ENCODE measurements at regions not wholly inside any gene's neighbourhood (a gene's known extent, or its start where the extent isn't known, plus 50 kb on each side); places are given as distances from the start of the nearest gene placed in this dataset.

GRCh38 chr13:106996867-106997618 lies 429.1 kb upstream of the ARGLU1 start:
- no peak overlapping the region for H4K91ac ChIP-seq (ENCODE audit: low read length)
- no peaks in the 10 kb centered on the region for H3K79me1 ChIP-seq (replicated peaks; ENCODE audit: low read length, poor library complexity, severe bottlenecking)
- H2BK15ac ChIP-seq (ENCODE audit: low read depth, poor library complexity, severe bottlenecking), result no peak overlapping the region
- no peak for DNase-seq
- H3K9me3 ChIP-seq (ENCODE audit: control insufficient read depth, low read length), result no peaks in the 10 kb centered on the region
- H3K9ac ChIP-seq (ENCODE audit: low read length), result no peak overlapping the region
- H3K36me3 ChIP-seq (ENCODE audit: control insufficient read depth in 1 of 2, insufficient read depth in 2 of 2, low read depth in 1 of 2, low read length in 2 of 2), result no peaks in the 10 kb centered on the region
- H2AK5ac ChIP-seq (ENCODE audit: low read length, severe bottlenecking), result no peak overlapping the region
- H2BK5ac ChIP-seq (ENCODE audit: low read depth, low read length, poor library complexity, severe bottlenecking), result no peak overlapping the region
- no peak overlapping the region for H3K23ac ChIP-seq (ENCODE audit: low read length in 2 of 2)
- WGBS, result 89% methylated on average over 2 of the region's 2 CpGs
- H3K18ac ChIP-seq (ENCODE audit: low read depth in 1 of 2, low read length in 2 of 2), result no peak overlapping the region
- H4K8ac ChIP-seq (ENCODE audit: low read length), result no peak overlapping the region
- no peak overlapping the region for H2BK12ac ChIP-seq (ENCODE audit: low read length in 2 of 2)
- H3K4me1 ChIP-seq (ENCODE audit: control insufficient read depth, insufficient read depth, low read depth, low read length), result no peaks in the 10 kb centered on the region
- H3K27ac ChIP-seq (ENCODE audit: low read length, poor library complexity, severe bottlenecking), result no peak overlapping the region
- H3K4ac ChIP-seq (ENCODE audit: low read depth in 1 of 2, low read length in 2 of 2), result no peak overlapping the region
- no peak overlapping the region for H3K4me2 ChIP-seq (ENCODE audit: low read length, poor library complexity, severe bottlenecking)
- H3K27me3 ChIP-seq (ENCODE audit: control insufficient read depth in 1 of 2, insufficient read depth in 1 of 2, low read length in 2 of 2), result no peaks in the 10 kb centered on the region
- H2BK120ac ChIP-seq (ENCODE audit: low read depth, low read length), result no peak overlapping the region
- no peak overlapping the region for H3K4me3 ChIP-seq (ENCODE audit: insufficient read depth in 1 of 2, low read depth in 1 of 2, low read length in 2 of 2)
- H3K14ac ChIP-seq (ENCODE audit: low read length in 2 of 2), result no peak overlapping the region
- no peak overlapping the region for H2AFZ ChIP-seq (ENCODE audit: low read depth, low read length)

- no peak overlapping the region for H4K91ac ChIP-seq (ENCODE audit: low read length)
- no peak overlapping the region for H4K8ac ChIP-seq (ENCODE audit: low read length)
- H2AK5ac ChIP-seq (ENCODE audit: low read length, severe bottlenecking), result no peak overlapping the region
- H2BK12ac ChIP-seq (ENCODE audit: low read length in 2 of 2), result no peak overlapping the region
- H3K79me1 ChIP-seq (replicated peaks; ENCODE audit: low read length, poor library complexity, severe bottlenecking), result no peaks in the 10 kb centered on the region
- no peak overlapping the region for H2BK120ac ChIP-seq (ENCODE audit: low read depth, low read length)
- no peak overlapping the region for H3K14ac ChIP-seq (ENCODE audit: low read length in 2 of 2)
- peak overlapping the region in 1 of 2 experiments; percentile 26 for H3K4me3 ChIP-seq (ENCODE audit: insufficient read depth in 1 of 2, low read depth in 1 of 2, low read length in 2 of 2)
- WGBS, result no CpG with 5 or more reads among the region's 1 CpG
- H3K4ac ChIP-seq (ENCODE audit: low read depth in 1 of 2, low read length in 2 of 2), result no peak overlapping the region
- H3K23ac ChIP-seq (ENCODE audit: low read length in 2 of 2), result no peak overlapping the region
- H2BK15ac ChIP-seq (ENCODE audit: low read depth, poor library complexity, severe bottlenecking), result no peak overlapping the region
- DNase-seq, result no peak
- no peak overlapping the region for H3K18ac ChIP-seq (ENCODE audit: low read depth in 1 of 2, low read length in 2 of 2)
- H3K36me3 ChIP-seq (ENCODE audit: control insufficient read depth in 1 of 2, insufficient read depth in 2 of 2, low read depth in 1 of 2, low read length in 2 of 2), result no peaks in the 10 kb centered on the region
- no peak overlapping the region for H2BK5ac ChIP-seq (ENCODE audit: low read depth, low read length, poor library complexity, severe bottlenecking)
- H2AFZ ChIP-seq (ENCODE audit: low read depth, low read length), result no peak overlapping the region
- no peaks in the 10 kb centered on the region for H3K27me3 ChIP-seq (ENCODE audit: control insufficient read depth in 1 of 2, insufficient read depth in 1 of 2, low read length in 2 of 2)
- H3K9me3 ChIP-seq (ENCODE audit: control insufficient read depth, low read length), result no peaks in the 10 kb centered on the region
- peak overlapping the region; percentile 23 for H3K9ac ChIP-seq (ENCODE audit: low read length)
- no peaks in the 10 kb centered on the region for H3K4me1 ChIP-seq (ENCODE audit: control insufficient read depth, insufficient read depth, low read depth, low read length)
- H3K4me2 ChIP-seq (ENCODE audit: low read length, poor library complexity, severe bottlenecking), result no peak overlapping the region
- no peak overlapping the region for H3K27ac ChIP-seq (ENCODE audit: low read length, poor library complexity, severe bottlenecking)
These were observed 422.7 kb upstream of the ARGLU1 start for GRCh38 chr13:106990594-106990993.

- Histone ChIP-seq H3K36me3 (ENCODE audit: control insufficient read depth in 1 of 2, insufficient read depth in 2 of 2, low read depth in 1 of 2, low read length in 2 of 2) (no peaks in the 10 kb centered on the region), H3K27ac (ENCODE audit: low read length, poor library complexity, severe bottlenecking) (no peak overlapping the region), H3K4me3 (ENCODE audit: insufficient read depth in 1 of 2, low read depth in 1 of 2, low read length in 2 of 2) (peak overlapping the region in 1 of 2 experiments; percentile 26), H2AFZ (ENCODE audit: low read depth, low read length) (no peak overlapping the region), H2BK120ac (ENCODE audit: low read depth, low read length) (no peak overlapping the region), H3K14ac (ENCODE audit: low read length in 2 of 2) (no peak overlapping the region), H3K27me3 (ENCODE audit: control insufficient read depth in 1 of 2, insufficient read depth in 1 of 2, low read length in 2 of 2) (no peaks in the 10 kb centered on the region), H2BK5ac (ENCODE audit: low read depth, low read length, poor library complexity, severe bottlenecking) (no peak overlapping the region), H4K91ac (ENCODE audit: low read length) (no peak overlapping the region), H3K4ac (ENCODE audit: low read depth in 1 of 2, low read length in 2 of 2) (no peak overlapping the region), H3K18ac (ENCODE audit: low read depth in 1 of 2, low read length in 2 of 2) (no peak overlapping the region), H2AK5ac (ENCODE audit: low read length, severe bottlenecking) (no peak overlapping the region), H2BK12ac (ENCODE audit: low read length in 2 of 2) (no peak overlapping the region), H3K9me3 (ENCODE audit: control insufficient read depth, low read length) (no peaks in the 10 kb centered on the region), H4K8ac (ENCODE audit: low read length) (no peak overlapping the region), H3K23ac (ENCODE audit: low read length in 2 of 2) (no peak overlapping the region), H3K9ac (ENCODE audit: low read length) (no peak overlapping the region), H3K4me1 (ENCODE audit: control insufficient read depth, insufficient read depth, low read depth, low read length) (no peaks in the 10 kb centered on the region), H3K79me1 (replicated peaks; ENCODE audit: low read length, poor library complexity, severe bottlenecking) (no peaks in the 10 kb centered on the region), H3K4me2 (ENCODE audit: low read length, poor library complexity, severe bottlenecking) (no peak overlapping the region), H2BK15ac (ENCODE audit: low read depth, poor library complexity, severe bottlenecking) (no peak overlapping the region)
- DNase-seq, result no peak
- WGBS, result 63% methylated on average over 3 of the region's 3 CpGs
These were observed 421.9 kb upstream of the ARGLU1 start for GRCh38 chr13:106989876-106990275.

GRCh38 chr13:106987427-106987785 lies 419.5 kb upstream of the ARGLU1 start:
- H3K79me1 ChIP-seq (replicated peaks; ENCODE audit: low read length, poor library complexity, severe bottlenecking), result no peaks in the 10 kb centered on the region
- no peak overlapping the region for H2AK5ac ChIP-seq (ENCODE audit: low read length, severe bottlenecking)
- H2BK12ac ChIP-seq (ENCODE audit: low read length in 2 of 2), result no peak overlapping the region
- H3K36me3 ChIP-seq (ENCODE audit: control insufficient read depth in 1 of 2, insufficient read depth in 2 of 2, low read depth in 1 of 2, low read length in 2 of 2), result no peaks in the 10 kb centered on the region
- H3K9me3 ChIP-seq (ENCODE audit: control insufficient read depth, low read length), result no peaks in the 10 kb centered on the region
- no peak overlapping the region for H3K18ac ChIP-seq (ENCODE audit: low read depth in 1 of 2, low read length in 2 of 2)
- H3K4me2 ChIP-seq (ENCODE audit: low read length, poor library complexity, severe bottlenecking), result no peak overlapping the region
- H3K4me1 ChIP-seq (ENCODE audit: control insufficient read depth, insufficient read depth, low read depth, low read length), result no peaks in the 10 kb centered on the region
- H2AFZ ChIP-seq (ENCODE audit: low read depth, low read length), result no peak overlapping the region
- no peak overlapping the region for H2BK120ac ChIP-seq (ENCODE audit: low read depth, low read length)
- no peak overlapping the region for H3K4me3 ChIP-seq (ENCODE audit: insufficient read depth in 1 of 2, low read depth in 1 of 2, low read length in 2 of 2)
- H3K4ac ChIP-seq (ENCODE audit: low read depth in 1 of 2, low read length in 2 of 2), result no peak overlapping the region
- no peak overlapping the region for H2BK5ac ChIP-seq (ENCODE audit: low read depth, low read length, poor library complexity, severe bottlenecking)
- no peaks in the 10 kb centered on the region for H3K27me3 ChIP-seq (ENCODE audit: control insufficient read depth in 1 of 2, insufficient read depth in 1 of 2, low read length in 2 of 2)
- no peak overlapping the region for H4K91ac ChIP-seq (ENCODE audit: low read length)
- WGBS, result 79% methylated on average over 2 of the region's 5 CpGs
- H3K9ac ChIP-seq (ENCODE audit: low read length), result no peak overlapping the region
- H3K14ac ChIP-seq (ENCODE audit: low read length in 2 of 2), result no peak overlapping the region
- DNase-seq, result no peak
- no peak overlapping the region for H4K8ac ChIP-seq (ENCODE audit: low read length)
- no peak overlapping the region for H2BK15ac ChIP-seq (ENCODE audit: low read depth, poor library complexity, severe bottlenecking)
- no peak overlapping the region for H3K27ac ChIP-seq (ENCODE audit: low read length, poor library complexity, severe bottlenecking)
- no peak overlapping the region for H3K23ac ChIP-seq (ENCODE audit: low read length in 2 of 2)

Data from mesenchymal stem cell (in vitro differentiated cells and primary cell).